Testis (tissue), 2 donors: ENCODE measurements at regions not wholly inside any gene's neighbourhood (a gene's known extent, or its start where the extent isn't known, plus 50 kb on each side); places are given as distances from the start of the nearest gene placed in this dataset.

Experiments used
- DNase-seq: peaks from one replicate; pipeline ENCODE4 v3.0.0-alpha.2; 2019
- H3K27ac ChIP-seq, 2 donors: fragments of 200-600 bp; sonication (generic); one replicate each; pipeline ENCODE4 v1.5.1; 2019
- H3K27me3 ChIP-seq: fragments of 200-600 bp; sonication (generic); one replicate; pipeline ENCODE4 v1.5.1; 2019
- H3K36me3 ChIP-seq: fragments of 200-600 bp; sonication (generic); one replicate; pipeline ENCODE4 v1.5.1; 2017; ENCODE audit warnings: low read depth; ENCODE audit errors: missing control alignments
- H3K4me1 ChIP-seq: fragments of 200-600 bp; sonication (generic); one replicate; pipeline ENCODE4 v1.5.1; 2019
- H3K4me3 ChIP-seq, 2 donors: fragments of 200-600 bp; sonication (generic); one replicate each; pipeline ENCODE4 v1.5.1; 2017 to 2019
- H3K9me3 ChIP-seq: fragments of 200-600 bp; sonication (generic); one replicate; pipeline ENCODE4 v1.5.1; 2017
- POLR2A ChIP-seq: fragments of 450-650 bp; IDR thresholded peaks from one replicate; pipeline ENCODE4 v1.6.1; 2017; ENCODE audit warnings: antibody characterized with exemption, mild to moderate bottlenecking, moderate library complexity
- WGBS, 2 donors: methylation state at CpG; one replicate each; pipeline ENCODE4 v1.1.5; 2018; 5-methylcytosine and 5-hydroxymethylcytosine counted together
- intact Hi-C: fragments of 100-400 bp; cut with DNase I; formaldehyde crosslinking; loops from one replicate; pipeline ENCODE4 v1.15.1; 2023; ENCODE audit warnings: low total_unique reads
- TF ChIP-seq, protein P1 (sequence below), 3 experiments: fragments of 450-650 bp in 2 of 3; fragments of 200-600 bp in 1 of 3; sonication (generic) in 1 of 3; IDR thresholded peaks; one replicate each; pipeline ENCODE4 v1.5.1; 2016 to 2019; ENCODE audit warnings: antibody characterized with exemption in 3 of 3, mild to moderate bottlenecking in 2 of 3, moderate library complexity in 1 of 3

DNA sequence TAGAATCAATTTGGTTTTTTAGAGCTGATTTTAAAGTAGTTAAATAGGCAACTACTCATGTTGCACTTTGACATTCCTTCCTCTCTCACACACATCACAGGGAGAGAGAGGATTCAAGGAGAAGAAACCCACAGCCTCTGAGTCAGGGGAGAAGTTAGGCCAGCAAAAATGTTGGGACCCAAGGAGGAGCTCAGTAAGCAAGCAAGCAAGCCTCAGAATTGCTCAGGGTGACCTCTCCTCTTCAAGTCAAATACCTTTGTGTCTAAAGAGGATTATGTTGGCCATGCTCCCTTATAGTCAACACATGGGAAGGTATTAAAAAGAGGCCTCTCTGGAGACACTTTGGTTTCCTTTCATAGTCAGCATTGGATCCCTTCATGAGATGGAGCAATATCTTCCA lies 80.5 kb upstream of the WARS2 start:
- H3K4me3 ChIP-seq: no peak overlapping the region
- H3K4me1 ChIP-seq: no peaks in the 10 kb centered on the region
- H3K36me3 ChIP-seq: no peaks in the 10 kb centered on the region
- DNase-seq: no peak
- no peak for TF ChIP-seq POLR2A
- TF ChIP-seq, protein P1, sequence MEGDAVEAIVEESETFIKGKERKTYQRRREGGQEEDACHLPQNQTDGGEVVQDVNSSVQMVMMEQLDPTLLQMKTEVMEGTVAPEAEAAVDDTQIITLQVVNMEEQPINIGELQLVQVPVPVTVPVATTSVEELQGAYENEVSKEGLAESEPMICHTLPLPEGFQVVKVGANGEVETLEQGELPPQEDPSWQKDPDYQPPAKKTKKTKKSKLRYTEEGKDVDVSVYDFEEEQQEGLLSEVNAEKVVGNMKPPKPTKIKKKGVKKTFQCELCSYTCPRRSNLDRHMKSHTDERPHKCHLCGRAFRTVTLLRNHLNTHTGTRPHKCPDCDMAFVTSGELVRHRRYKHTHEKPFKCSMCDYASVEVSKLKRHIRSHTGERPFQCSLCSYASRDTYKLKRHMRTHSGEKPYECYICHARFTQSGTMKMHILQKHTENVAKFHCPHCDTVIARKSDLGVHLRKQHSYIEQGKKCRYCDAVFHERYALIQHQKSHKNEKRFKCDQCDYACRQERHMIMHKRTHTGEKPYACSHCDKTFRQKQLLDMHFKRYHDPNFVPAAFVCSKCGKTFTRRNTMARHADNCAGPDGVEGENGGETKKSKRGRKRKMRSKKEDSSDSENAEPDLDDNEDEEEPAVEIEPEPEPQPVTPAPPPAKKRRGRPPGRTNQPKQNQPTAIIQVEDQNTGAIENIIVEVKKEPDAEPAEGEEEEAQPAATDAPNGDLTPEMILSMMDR (IDR thresholded peaks at IDR 0.05): no peak
- no peaks in the 10 kb centered on the region for H3K27me3 ChIP-seq
- H3K27ac ChIP-seq: no peak overlapping the region
- H3K9me3 ChIP-seq: no peaks in the 10 kb centered on the region
- intact Hi-C loops: no loop called here

DNA sequence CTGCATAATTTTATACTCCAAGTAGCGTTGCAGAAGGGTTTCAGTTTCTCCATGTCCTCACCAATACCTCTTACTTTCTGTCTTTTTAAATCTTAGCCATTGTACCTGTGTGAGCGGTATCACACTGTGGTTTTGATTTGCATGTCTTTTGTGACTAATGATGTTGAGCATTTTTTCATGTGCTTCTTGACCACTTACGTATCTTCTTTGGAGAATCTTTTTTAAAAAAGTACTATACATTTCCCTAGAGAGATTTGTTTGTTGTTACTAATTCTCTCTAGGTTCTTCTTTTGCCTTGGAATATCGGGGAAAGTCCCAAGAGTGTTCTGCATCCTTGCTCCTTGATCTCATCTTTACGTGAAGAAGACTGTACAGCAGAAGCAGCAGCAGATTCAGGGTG lies 81.8 kb upstream of the WARS2 start:
- DNase-seq: no peak
- TF ChIP-seq, protein P1 (IDR thresholded peaks at IDR 0.05): no peak
- TF ChIP-seq POLR2A: no peak
- H3K27ac ChIP-seq: no peak overlapping the region
- 93 to 94% methylated on average over 5 of the region's 5 CpGs for WGBS, 2 donors
- H3K27me3 ChIP-seq: no peaks in the 10 kb centered on the region
- intact Hi-C loops: no loop called here
- H3K36me3 ChIP-seq: no peaks in the 10 kb centered on the region
- H3K4me3 ChIP-seq: no peak overlapping the region
- H3K4me1 ChIP-seq: no peaks in the 10 kb centered on the region
- H3K9me3 ChIP-seq: no peaks in the 10 kb centered on the region

DNA sequence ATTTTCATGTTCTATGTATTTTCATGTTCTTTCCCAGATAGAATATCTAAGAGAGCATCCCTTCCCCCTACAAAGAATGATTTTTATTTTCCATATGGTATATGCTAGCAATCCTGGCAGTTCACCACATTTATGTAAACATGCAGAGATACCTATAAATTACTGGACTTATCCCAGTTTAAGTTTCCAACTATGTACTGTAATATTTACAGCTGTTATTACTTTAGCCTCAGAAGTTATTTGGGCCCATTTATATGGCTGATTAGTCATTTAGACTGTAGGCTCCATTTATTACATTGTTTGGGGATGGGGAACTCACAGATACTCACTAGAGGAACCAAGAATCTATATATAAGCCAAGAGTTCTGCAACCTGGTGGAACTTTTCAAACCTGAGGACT lies 84.8 kb upstream of the WARS2 start:
- no peaks in the 10 kb centered on the region for H3K27me3 ChIP-seq
- no peaks in the 10 kb centered on the region for H3K36me3 ChIP-seq
- H3K4me3 ChIP-seq: no peak overlapping the region
- H3K4me1 ChIP-seq: no peaks in the 10 kb centered on the region
- intact Hi-C loops: no loop called here
- DNase-seq: no peak
- H3K9me3 ChIP-seq: no peaks in the 10 kb centered on the region
- TF ChIP-seq POLR2A: no peak
- TF ChIP-seq, protein P1 (IDR thresholded peaks at IDR 0.05): no peak
- no peak overlapping the region for H3K27ac ChIP-seq

DNA sequence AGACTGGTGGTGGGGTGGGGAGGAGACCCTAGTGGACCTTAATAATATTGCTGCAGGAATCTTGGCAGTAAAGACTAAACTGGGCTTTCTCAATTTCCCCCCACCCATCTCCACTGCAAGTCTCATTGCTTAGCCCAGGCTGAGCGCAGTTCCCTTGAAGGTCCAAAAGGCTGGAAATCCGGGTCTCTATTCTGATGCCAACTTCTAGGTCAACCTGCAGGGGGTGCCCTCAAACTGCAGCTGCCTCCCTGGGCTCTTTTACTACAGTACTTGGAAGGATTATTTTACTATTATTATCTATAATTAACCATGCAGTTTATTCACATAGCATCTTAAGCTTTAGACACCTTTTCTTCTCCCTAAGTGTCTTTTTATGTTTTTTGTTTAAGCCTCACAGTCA lies 85.4 kb upstream of the WARS2 start:
- Histone ChIP-seq H3K36me3 (no peaks in the 10 kb centered on the region), H3K4me1 (no peaks in the 10 kb centered on the region), H3K27ac (no peak overlapping the region), H3K4me3 (no peak overlapping the region), H3K27me3 (no peaks in the 10 kb centered on the region), H3K9me3 (no peaks in the 10 kb centered on the region)
- intact Hi-C loops: no loop called here
- no peak for DNase-seq
- no peak for TF ChIP-seq POLR2A
- TF ChIP-seq, protein P1 (IDR thresholded peaks at IDR 0.05): no peak
- WGBS, 2 donors: 92 to 96% methylated on average over 2 of the region's 2 CpGs

DNA sequence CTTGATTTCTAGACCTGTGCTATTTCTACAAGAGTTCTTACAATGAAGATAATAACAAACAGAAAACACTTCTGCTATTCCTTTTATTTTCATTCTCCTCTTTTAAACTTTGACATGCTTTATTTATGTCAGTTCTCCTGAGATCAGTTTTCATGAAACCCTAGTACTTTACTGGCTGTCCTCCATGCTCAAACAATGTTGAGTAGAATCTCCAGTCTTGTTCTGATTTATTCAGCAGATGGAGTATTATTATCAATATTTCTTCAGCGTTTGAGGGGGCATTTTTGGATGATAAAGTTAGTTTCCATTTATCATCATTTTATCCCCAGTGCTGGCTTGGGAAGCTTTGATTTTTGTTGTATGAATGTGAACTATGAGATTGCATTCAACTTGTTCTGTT lies 85.9 kb upstream of the WARS2 start:
- no peaks in the 10 kb centered on the region for H3K4me1 ChIP-seq
- 62 to 72% methylated on average over 1 of the region's 1 CpG for WGBS, 2 donors
- TF ChIP-seq POLR2A: no peak
- TF ChIP-seq, protein P1 (IDR thresholded peaks at IDR 0.05): no peak
- H3K9me3 ChIP-seq: no peaks in the 10 kb centered on the region
- H3K27me3 ChIP-seq: no peaks in the 10 kb centered on the region
- no peak overlapping the region for H3K4me3 ChIP-seq
- intact Hi-C loops: no loop called here
- no peaks in the 10 kb centered on the region for H3K36me3 ChIP-seq
- no peak overlapping the region for H3K27ac ChIP-seq
- no peak for DNase-seq
